Mesodermal cell (in vitro differentiated cells): ENCODE measurements at regions not wholly inside any gene's neighbourhood (a gene's known extent, or its start where the extent isn't known, plus 50 kb on each side); places are given as distances from the start of the nearest gene placed in this dataset.

ENCODE experiments used
- H3K27ac ChIP-seq: 2 replicates; pipeline ENCODE4 v1.7.0; 2013; ENCODE audit warnings: mild to moderate bottlenecking, low read depth, low read length, moderate library complexity; ENCODE audit not compliant: severe bottlenecking
- H3K36me3 ChIP-seq: 2 replicates; pipeline ENCODE4 v1.7.1; 2013; ENCODE audit warnings: mild to moderate bottlenecking, low read length, moderate library complexity; ENCODE audit not compliant: control insufficient read depth, insufficient read depth
- H3K4me1 ChIP-seq: one replicate; pipeline ENCODE4 v1.7.1; 2013; ENCODE audit warnings: mild to moderate bottlenecking, low read length; ENCODE audit not compliant: insufficient read depth, control insufficient read depth, poor library complexity, severe bottlenecking
- H3K4me3 ChIP-seq: 2 replicates; pipeline ENCODE4 v1.7.0; 2013; ENCODE audit warnings: low read length, control low read depth, mild to moderate bottlenecking; ENCODE audit not compliant: insufficient read depth, poor library complexity, severe bottlenecking; ENCODE audit errors: extremely low read depth
- H3K9me3 ChIP-seq: 2 replicates; pipeline ENCODE4 v1.7.1; 2013; ENCODE audit warnings: mild to moderate bottlenecking, low read length, moderate library complexity; ENCODE audit not compliant: control insufficient read depth
- WGBS, 2 experiments: methylation state at CpG; one replicate each; pipeline ENCODE4 v1.1.5; 2013; ENCODE audit warnings: missing lambda C conversion rate in 2 of 2; ENCODE audit not compliant: insufficient coverage in 2 of 2; 5-methylcytosine and 5-hydroxymethylcytosine counted together

DNA sequence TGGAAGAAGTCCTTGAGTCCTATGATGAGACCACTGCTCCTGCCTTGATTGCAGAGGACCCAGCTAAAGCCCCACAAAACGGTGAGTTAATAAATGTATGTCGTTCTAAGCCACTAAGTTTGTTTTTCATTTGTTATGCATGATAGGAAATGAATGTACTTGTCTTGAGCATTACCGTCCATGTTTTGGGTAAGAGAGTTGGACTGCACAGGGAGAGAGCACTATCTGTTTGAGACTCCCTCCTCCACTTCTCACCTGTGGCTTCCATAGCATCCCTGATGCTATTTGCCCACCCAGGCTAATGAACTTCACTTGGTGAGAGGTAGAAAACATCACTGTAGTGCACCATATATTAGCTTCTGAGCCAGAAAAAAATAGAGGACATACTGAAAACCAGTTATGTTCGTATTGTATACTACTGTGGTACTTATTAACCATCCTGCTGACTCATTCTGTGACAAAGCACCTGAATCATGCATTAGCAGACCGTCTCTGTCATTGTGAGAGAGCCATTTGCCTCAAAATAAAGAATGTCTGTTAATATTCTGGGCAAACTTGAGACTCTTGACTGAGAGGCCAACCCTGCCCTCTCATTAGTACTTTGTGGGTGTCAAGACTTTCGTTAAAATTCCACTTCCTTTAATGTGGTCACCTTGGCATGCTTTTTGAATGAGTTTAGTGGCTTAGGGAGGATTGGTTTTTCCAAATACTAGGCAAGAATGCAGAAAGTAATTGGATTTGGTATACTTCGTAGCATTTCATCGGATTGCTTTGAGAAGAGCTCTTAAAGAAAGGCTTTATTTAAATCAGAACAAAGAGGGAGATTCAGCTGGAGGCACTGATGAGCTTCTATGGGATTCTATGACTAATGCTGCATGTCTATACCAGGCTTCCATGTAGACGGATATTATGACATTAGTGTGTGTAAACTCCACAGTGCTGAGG lies 99.3 kb upstream of the GRPR start:
- Histone ChIP-seq H3K36me3 (no peaks in the 10 kb centered on the region), H3K27ac (no peak overlapping the region), H3K9me3 (no peaks in the 10 kb centered on the region), H3K4me3 (no peak overlapping the region), H3K4me1 (peaks cover 13% of the 10 kb centered on the region)
- WGBS, 2 experiments: 90 to 94% methylated on average over 2 to 3 of the region's 9 CpGs

DNA sequence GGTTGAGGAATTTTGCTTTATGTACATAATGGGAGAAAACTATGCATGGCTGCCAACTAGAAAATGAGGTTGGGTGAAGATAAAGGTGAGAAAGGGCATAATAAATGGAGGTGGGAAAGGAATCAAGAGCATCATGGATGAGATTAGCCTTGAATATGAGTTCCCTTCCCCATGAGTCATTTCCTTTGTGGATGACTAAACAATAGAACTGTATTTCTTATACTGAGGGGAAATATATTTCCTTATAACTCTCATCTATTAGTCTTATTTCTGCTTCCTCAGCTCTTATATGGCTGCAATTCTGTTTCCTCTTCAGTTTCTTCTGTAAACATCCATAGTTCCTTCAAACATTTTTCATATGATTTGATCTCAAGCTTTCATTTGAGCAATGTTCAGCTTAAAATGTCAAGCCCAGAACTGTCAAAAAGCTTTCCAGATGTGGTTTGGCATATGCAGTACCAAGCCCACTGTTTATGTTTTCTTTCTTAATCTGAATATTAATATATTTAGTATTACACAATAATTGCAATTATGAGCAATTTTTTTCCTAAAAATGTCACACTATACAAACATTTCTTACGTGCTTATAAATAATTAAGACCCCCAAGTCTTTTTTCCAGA lies 100.7 kb upstream of the GRPR start:
- no CpG with 5 or more reads among the region's 1 CpG for WGBS, 2 experiments
- Histone ChIP-seq H3K27ac (no peak overlapping the region), H3K36me3 (no peaks in the 10 kb centered on the region), H3K4me3 (no peak overlapping the region), H3K9me3 (no peaks in the 10 kb centered on the region), H3K4me1 (peaks cover 13% of the 10 kb centered on the region)

DNA sequence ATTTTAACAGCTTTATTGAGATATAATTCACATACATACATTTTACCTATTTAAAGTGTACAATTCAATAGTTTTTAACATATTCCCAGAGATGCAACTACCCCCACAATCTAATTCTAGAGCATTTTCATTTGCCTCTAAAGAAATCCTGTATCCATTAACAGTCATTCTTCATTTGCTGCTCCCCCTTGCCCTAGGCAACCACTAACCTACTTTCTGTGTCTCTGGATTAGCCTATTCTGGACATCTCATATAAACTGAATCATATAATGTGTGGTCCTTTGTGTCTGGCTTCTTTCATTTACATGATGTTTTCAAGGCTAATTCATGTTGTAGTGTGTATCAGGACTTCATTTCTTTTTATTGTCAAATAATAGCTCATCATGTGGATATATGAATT lies 105.1 kb upstream of the GRPR start:
- no peak overlapping the region for H3K4me3 ChIP-seq
- H3K4me1 ChIP-seq: no peaks in the 10 kb centered on the region
- H3K9me3 ChIP-seq: no peaks in the 10 kb centered on the region
- H3K36me3 ChIP-seq: no peaks in the 10 kb centered on the region
- H3K27ac ChIP-seq: no peak overlapping the region

DNA sequence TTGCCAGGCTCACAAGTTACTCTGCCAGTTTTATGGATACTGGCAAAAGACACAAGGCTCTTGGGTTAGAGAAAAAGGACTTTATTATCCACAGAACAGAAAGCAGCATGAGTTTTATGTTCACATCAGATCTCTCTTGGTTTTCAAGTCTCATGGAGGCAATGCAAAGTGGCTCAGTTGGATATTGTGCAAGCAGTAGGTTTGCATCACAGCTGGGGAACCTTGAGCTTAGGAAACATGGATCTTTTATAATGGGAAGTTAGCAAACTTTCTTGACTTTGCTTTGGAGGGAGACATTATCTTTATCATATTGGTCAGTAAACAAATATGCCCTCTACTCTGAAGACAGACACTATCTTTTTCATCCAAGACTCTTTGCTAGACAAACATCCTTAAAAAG lies 109.2 kb upstream of the GRPR start:
- H3K4me1 ChIP-seq: no peaks in the 10 kb centered on the region
- H3K4me3 ChIP-seq: no peak overlapping the region
- H3K36me3 ChIP-seq: no peaks in the 10 kb centered on the region
- H3K27ac ChIP-seq: no peak overlapping the region
- H3K9me3 ChIP-seq: no peaks in the 10 kb centered on the region

DNA sequence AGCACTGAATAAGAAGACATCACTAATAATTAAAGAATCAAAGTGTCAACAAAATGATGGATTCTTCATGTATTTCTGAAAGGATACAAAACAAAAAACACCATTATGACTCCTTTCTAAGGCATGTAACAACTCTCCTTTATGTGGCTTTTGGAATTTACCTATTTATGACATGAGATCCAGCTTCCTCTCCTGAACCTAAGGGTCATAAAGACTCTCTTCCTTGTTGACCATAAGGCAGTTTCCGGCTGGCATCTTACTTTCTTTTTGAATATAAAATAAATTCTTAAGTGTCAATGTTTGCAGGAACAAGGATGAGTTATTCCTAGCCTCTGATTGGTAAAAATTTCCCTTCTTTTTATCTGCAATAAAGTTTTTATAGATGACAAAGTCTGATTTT lies 111.1 kb upstream of the GRPR start:
- Histone ChIP-seq H3K4me3 (no peak overlapping the region), H3K9me3 (no peaks in the 10 kb centered on the region), H3K4me1 (no peaks in the 10 kb centered on the region), H3K27ac (no peak overlapping the region), H3K36me3 (no peaks in the 10 kb centered on the region)
- WGBS, 2 experiments: no CpG with 5 or more reads among the region's 1 CpG

DNA sequence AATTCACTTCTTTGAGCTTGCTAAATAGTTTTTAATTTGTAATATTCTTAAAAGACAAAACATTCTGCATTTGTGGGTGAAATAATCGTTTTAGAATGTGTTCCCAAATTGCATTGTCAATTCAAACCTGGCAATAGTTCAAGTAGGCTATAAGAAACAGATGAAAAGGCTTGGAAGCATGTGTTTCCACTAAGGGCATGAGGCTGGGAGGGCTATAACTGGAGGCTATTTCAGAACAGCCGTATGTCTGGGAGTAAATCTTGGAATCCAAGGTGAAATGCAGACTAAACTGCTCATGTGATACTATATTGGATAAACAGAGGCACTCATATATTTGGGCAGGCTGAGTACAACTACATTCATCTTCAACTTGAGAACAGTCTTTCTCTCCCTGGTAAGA lies 117.4 kb upstream of the GRPR start:
- no peaks in the 10 kb centered on the region for H3K9me3 ChIP-seq
- H3K4me1 ChIP-seq: no peaks in the 10 kb centered on the region
- no peaks in the 10 kb centered on the region for H3K36me3 ChIP-seq
- H3K27ac ChIP-seq: no peak overlapping the region
- no peak overlapping the region for H3K4me3 ChIP-seq
- WGBS, 2 experiments: 100% methylated on average over 1 of the region's 2 CpGs; no CpG with 5 or more reads in 1 of the 2 experiments

DNA sequence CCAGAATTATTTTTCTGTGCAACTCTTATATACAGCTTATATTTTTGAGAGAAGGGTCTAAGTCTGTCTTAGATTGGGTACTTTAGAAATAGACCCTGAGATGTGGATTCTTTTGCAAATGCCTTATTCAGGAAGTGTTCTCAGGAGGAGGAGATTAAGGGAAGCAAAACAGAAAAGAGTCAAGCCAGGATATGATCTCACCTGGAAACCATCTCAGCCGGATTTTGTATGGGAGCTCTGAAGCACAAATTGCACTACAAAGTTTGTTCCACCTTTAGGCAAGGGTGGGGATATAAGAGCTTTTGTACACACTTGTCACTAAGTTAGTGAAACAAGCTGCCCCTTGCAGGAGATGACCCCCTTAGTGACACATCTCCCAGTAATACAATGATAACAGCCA lies 121.2 kb upstream of the GRPR start:
- H3K36me3 ChIP-seq: no peaks in the 10 kb centered on the region
- no peak overlapping the region for H3K4me3 ChIP-seq
- no peaks in the 10 kb centered on the region for H3K9me3 ChIP-seq
- WGBS, 2 experiments: 40% methylated on average over 1 of the region's 1 CpG; no CpG with 5 or more reads in 1 of the 2 experiments
- H3K27ac ChIP-seq: peak overlapping the region; percentile 79
- H3K4me1 ChIP-seq: no peaks in the 10 kb centered on the region

DNA sequence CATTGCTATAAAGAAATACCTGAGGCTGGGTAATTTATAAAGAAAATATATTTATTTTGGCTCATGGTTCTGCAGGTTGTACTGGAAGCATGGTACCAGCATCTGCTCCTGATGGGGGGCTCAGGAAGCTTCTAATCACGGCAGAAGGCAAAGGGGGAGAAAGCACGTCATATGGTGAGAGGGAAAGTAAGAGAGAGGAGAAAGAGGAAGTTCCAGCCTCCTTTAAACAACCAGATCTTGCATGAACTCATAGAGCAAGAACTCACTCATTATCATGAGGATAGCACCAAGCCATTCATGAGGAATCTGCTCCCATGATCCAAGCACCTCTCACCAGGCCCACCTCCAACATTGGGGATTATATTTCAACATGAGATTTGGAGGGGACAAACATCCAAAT lies 125.0 kb upstream of the GRPR start:
- no peaks in the 10 kb centered on the region for H3K36me3 ChIP-seq
- no CpG with 5 or more reads among the region's 2 CpGs for WGBS, 2 experiments
- H3K9me3 ChIP-seq: no peaks in the 10 kb centered on the region

DNA sequence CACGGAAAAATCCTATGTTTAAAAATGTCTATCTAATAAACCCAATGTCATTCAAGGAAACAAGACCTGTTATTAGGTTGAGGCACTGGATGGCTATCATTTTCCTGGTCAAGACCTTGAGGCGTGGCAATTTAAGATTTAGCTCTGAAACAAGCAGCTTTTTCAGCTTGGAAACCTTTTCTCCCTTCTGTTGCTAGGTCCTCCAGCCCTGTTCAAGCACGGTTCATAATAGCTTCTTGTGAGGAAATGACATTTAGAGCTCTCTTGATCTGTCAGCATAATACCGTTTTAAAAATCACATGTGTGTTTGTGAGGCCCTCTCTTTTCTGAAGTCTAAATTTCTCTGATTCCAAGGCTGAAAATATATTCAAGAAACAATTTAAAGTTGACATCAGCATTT lies 133.6 kb upstream of the GRPR start:
- 100% methylated on average over 1 of the region's 4 CpGs; no CpG with 5 or more reads in 1 of the 2 experiments for WGBS, 2 experiments
- H3K4me3 ChIP-seq: no peak overlapping the region

More for the DNA sequence above, 125.0 kb upstream of the GRPR start:
- Histone ChIP-seq H3K27ac (no peak overlapping the region), H3K4me1 (no peaks in the 10 kb centered on the region), H3K4me3 (no peak overlapping the region)

DNA sequence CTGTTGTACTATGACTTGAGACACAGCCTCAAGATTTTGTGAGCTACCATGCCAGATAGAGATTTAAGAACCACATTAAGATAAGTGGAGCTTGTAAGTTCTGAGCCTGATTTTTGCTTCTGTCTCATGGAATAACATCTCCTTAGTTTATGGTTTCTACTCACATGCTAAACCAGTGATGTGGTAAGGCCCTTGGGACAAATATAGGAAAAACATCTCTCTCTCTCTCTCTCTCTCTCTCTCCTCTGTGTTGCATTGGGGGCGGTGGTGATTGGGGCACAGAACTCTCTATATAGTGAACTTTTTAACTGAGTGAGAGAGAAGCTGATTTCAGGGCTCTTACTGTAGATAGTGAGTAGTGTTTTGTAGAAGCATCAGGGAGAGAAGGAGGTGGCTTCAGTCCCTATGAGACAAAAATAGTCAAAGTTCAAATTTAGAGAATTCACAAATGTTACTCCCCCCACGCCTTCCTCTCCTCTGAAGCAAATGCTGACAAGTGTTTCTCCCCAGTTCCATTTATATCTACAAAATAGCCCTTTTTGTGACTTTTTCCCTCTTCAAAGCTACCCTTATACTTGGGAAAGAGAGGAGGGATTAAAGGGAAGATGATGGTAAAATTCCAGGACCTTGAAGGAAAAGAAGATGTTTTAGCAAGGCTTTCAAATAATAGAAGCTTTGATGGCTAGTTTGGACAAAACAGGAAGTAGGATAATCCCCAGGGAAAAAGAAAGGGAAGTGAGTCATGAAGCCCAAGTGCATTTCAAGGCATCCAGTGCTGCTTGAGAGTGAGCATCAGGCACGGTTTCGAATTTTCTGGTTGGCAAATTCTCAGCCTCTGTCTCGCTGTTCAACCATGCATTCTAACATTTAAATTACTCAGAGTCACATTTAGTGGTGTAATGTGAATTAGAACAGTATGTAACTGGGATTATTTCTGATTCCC lies 134.3 kb upstream of the AP1S2 start:
- WGBS, 2 experiments: no CpG with 5 or more reads among the region's 5 CpGs
- Histone ChIP-seq H3K27ac (peak overlapping the region; percentile 87), H3K9me3 (peaks cover 4% of the 10 kb centered on the region), H3K4me3 (no peak overlapping the region), H3K36me3 (no peaks in the 10 kb centered on the region), H3K4me1 (peaks cover 22% of the 10 kb centered on the region)

More for the DNA sequence above, 133.6 kb upstream of the GRPR start:
- Histone ChIP-seq H3K36me3 (no peaks in the 10 kb centered on the region), H3K9me3 (peaks cover 4% of the 10 kb centered on the region), H3K4me1 (peaks cover 22% of the 10 kb centered on the region), H3K27ac (peak overlapping the region; percentile 87)
